GM23338 (cell line): ENCODE measurements at regions not wholly inside any gene's neighbourhood (a gene's known extent, or its start where the extent isn't known, plus 50 kb on each side); places are given as distances from the start of the nearest gene placed in this dataset.

ENCODE experiments used
- ATAC-seq: fragments of 200-7000 bp; cut with Tn5 transposase; 3 replicates; pipeline ENCODE4 v1.9.1; 2020
- DNase-seq: peaks from one replicate; pipeline ENCODE4 v3.0.0-alpha.2; 2015; ENCODE audit warnings: low spot score
- H2AFZ ChIP-seq: fragments of 200-600 bp; sonication (generic); 2 replicates; pipeline ENCODE4 v1.8.0; 2016; ENCODE audit warnings: antibody characterized with exemption, mild to moderate bottlenecking, moderate library complexity
- H3F3A ChIP-seq: fragments of 200-600 bp; sonication (generic); replicated peaks from 2 replicates; pipeline ENCODE4 v1.8.0; 2017; ENCODE audit warnings: antibody characterized with exemption, mixed run types, low read depth
- H3K27ac ChIP-seq: fragments of 200-600 bp; sonication (generic); 2 replicates; pipeline ENCODE4 v1.6.1; 2016; ENCODE audit warnings: low read depth
- H3K27me3 ChIP-seq: fragments of 200-600 bp; sonication (generic); 2 replicates; pipeline ENCODE4 v1.8.0; 2016; ENCODE audit warnings: mild to moderate bottlenecking, mixed run types, moderate library complexity; ENCODE audit not compliant: insufficient read depth
- H3K36me3 ChIP-seq: fragments of 200-600 bp; sonication (generic); 2 replicates; pipeline ENCODE4 v1.8.0; 2016; ENCODE audit warnings: mild to moderate bottlenecking; ENCODE audit not compliant: insufficient read depth
- H3K4me1 ChIP-seq: fragments of 200-600 bp; sonication (generic); 2 replicates; pipeline ENCODE4 v1.8.0; 2016; ENCODE audit warnings: mild to moderate bottlenecking, moderate library complexity; ENCODE audit not compliant: insufficient read depth
- H3K4me2 ChIP-seq: fragments of 200-600 bp; sonication (generic); 2 replicates; pipeline ENCODE4 v1.7.1; 2017; ENCODE audit warnings: mixed run types
- H3K4me3 ChIP-seq: fragments of 200-600 bp; sonication (generic); 2 replicates; pipeline ENCODE4 v1.6.1; 2016; ENCODE audit warnings: mixed run types
- H3K79me2 ChIP-seq: fragments of 200-600 bp; sonication (generic); replicated peaks from 2 replicates; pipeline ENCODE4 v1.8.0; 2017; ENCODE audit warnings: mild to moderate bottlenecking; ENCODE audit not compliant: insufficient read depth
- H3K9me2 ChIP-seq: fragments of 200-600 bp; sonication (generic); 2 replicates; pipeline ENCODE4 v1.8.0; 2017; ENCODE audit not compliant: insufficient read depth
- H4K20me1 ChIP-seq: fragments of 200-600 bp; sonication (generic); replicated peaks from 2 replicates; pipeline ENCODE4 v1.8.0; 2017; ENCODE audit warnings: mild to moderate bottlenecking; ENCODE audit not compliant: insufficient read depth
- H3K27ac Mint-ChIP-seq: 2 replicates; pipeline ENCODE4 v1.8.0; 2020; ENCODE audit warnings: inconsistent platforms, mild to moderate bottlenecking, moderate library complexity, mixed read lengths
- H3K27me3 Mint-ChIP-seq: 3 replicates; pipeline ENCODE4 v1.8.0; 2022; ENCODE audit warnings: low read depth, mild to moderate bottlenecking, moderate library complexity, mixed read lengths, inconsistent platforms; ENCODE audit not compliant: insufficient read depth, poor library complexity
- H3K36me3 Mint-ChIP-seq: 3 replicates; pipeline ENCODE4 v1.8.0; 2021; ENCODE audit warnings: low read depth, mild to moderate bottlenecking, inconsistent platforms, moderate library complexity, mixed read lengths
- H3K4me1 Mint-ChIP-seq: 3 replicates; pipeline ENCODE4 v1.8.0; 2020; ENCODE audit warnings: mild to moderate bottlenecking, inconsistent platforms, mixed read lengths
- H3K4me3 Mint-ChIP-seq: 3 replicates; pipeline ENCODE4 v1.8.0; 2021; ENCODE audit warnings: moderate library complexity, mild to moderate bottlenecking, inconsistent platforms, mixed read lengths
- H3K9me3 Mint-ChIP-seq: 3 replicates; pipeline ENCODE4 v1.8.0; 2020; ENCODE audit warnings: moderate library complexity, mild to moderate bottlenecking, inconsistent platforms, mixed read lengths
- CREB1 ChIP-seq: fragments of 250-450 bp; sonication (Bioruptor Pico); IDR thresholded peaks from 2 replicates; pipeline ENCODE4 v1.5.0; 2020; ENCODE audit warnings: low read depth, mild to moderate bottlenecking, moderate library complexity
- CTCF ChIP-seq, 2 experiments: fragments of 200-600 bp in 1 of 2; sonication (generic) in 1 of 2; conservative IDR thresholded peaks; 2 replicates each; pipeline versions ENCODE4 v1.5.1 to v1.6.1; 2016 to 2017; ENCODE audit warnings: antibody characterized with exemption in 2 of 2, low read depth in 2 of 2, mild to moderate bottlenecking in 2 of 2, moderate library complexity in 1 of 2
- ETS1 ChIP-seq: IDR thresholded peaks from 2 replicates; pipeline ENCODE4 v1.6.1; 2016; ENCODE audit warnings: antibody characterized with exemption
- EZH2 ChIP-seq: fragments of 200-600 bp; sonication (generic); IDR thresholded peaks from one replicate; pipeline ENCODE4 v1.8.0; 2017; ENCODE audit warnings: antibody characterized with exemption, mild to moderate bottlenecking, low read depth; ENCODE audit not compliant: unreplicated experiment
- EZH2phosphoT487 ChIP-seq: fragments of 200-600 bp; sonication (generic); IDR thresholded peaks from one replicate; pipeline ENCODE4 v1.8.1; 2018; ENCODE audit warnings: antibody characterized with exemption; ENCODE audit not compliant: unreplicated experiment
- NANOG ChIP-seq: IDR thresholded peaks from 2 replicates; pipeline ENCODE4 v1.6.1; 2016; ENCODE audit warnings: antibody characterized with exemption, borderline replicate concordance
- POLR2AphosphoS5 ChIP-seq: IDR thresholded peaks from 2 replicates; pipeline ENCODE4 v1.6.1; 2016; ENCODE audit warnings: antibody characterized with exemption, low read depth
- ZNF114 ChIP-seq: fragments of 250-450 bp; sonication (Bioruptor Pico); IDR thresholded peaks from 2 replicates; pipeline ENCODE4 v1.5.0; 2020; ENCODE audit warnings: mild to moderate bottlenecking, moderate library complexity
- ZNF462 ChIP-seq: fragments of 250-450 bp; sonication (Bioruptor Pico); IDR thresholded peaks from 2 replicates; pipeline ENCODE4 v1.5.0; 2020; ENCODE audit warnings: mild to moderate bottlenecking, moderate library complexity

- Histone ChIP-seq H3K4me1 (no peaks in the 10 kb centered on the region), H3K36me3 (no peaks in the 10 kb centered on the region), H3K4me3 (no peak overlapping the region), H3K27me3 (no peaks in the 10 kb centered on the region), H4K20me1 (no peaks in the 10 kb centered on the region), H2AFZ (no peak overlapping the region), H3K79me2 (no peaks in the 10 kb centered on the region), H3K27ac (no peak overlapping the region), H3K4me2 (no peak overlapping the region), H3F3A (no peaks in the 10 kb centered on the region), H3K9me2 (no peaks in the 10 kb centered on the region)
- Mint-ChIP-seq H3K9me3 (no peaks in the 10 kb centered on the region), H3K4me1 (no peaks in the 10 kb centered on the region), H3K36me3 (no peaks in the 10 kb centered on the region), H3K4me3 (no peak overlapping the region), H3K27ac (no peak overlapping the region), H3K27me3 (no peaks in the 10 kb centered on the region)
- DNase-seq (no peak), ATAC-seq (no peak)
- TF ChIP-seq CREB1 (CRISPR knock-in tag) (no peak), CTCF (conservative IDR thresholded peaks at IDR 0.05; ENCODE audit: low read depth in 2 of 2) (no peak), EZH2 (no peak), EZH2phosphoT487 (no peak), ZNF462 (CRISPR knock-in tag) (no peak), ETS1 (no peak), POLR2AphosphoS5 (no peak), NANOG (no peak), ZNF114 (CRISPR knock-in tag) (no peak)
Observed at GRCh38 chr12:87921621-87922020, 107.6 kb downstream of the C12orf50 start.
